Testis (tissue), 2 donors: ENCODE measurements at regions not wholly inside any gene's neighbourhood (a gene's known extent, or its start where the extent isn't known, plus 50 kb on each side); places are given as distances from the start of the nearest gene placed in this dataset.

ENCODE experiments used
- DNase-seq: peaks from one replicate; pipeline ENCODE4 v3.0.0-alpha.2; 2019
- H3K27ac ChIP-seq, 2 donors: fragments of 200-600 bp; sonication (generic); one replicate each; pipeline ENCODE4 v1.5.1; 2019
- H3K27me3 ChIP-seq: fragments of 200-600 bp; sonication (generic); one replicate; pipeline ENCODE4 v1.5.1; 2019
- H3K36me3 ChIP-seq: fragments of 200-600 bp; sonication (generic); one replicate; pipeline ENCODE4 v1.5.1; 2017; ENCODE audit warnings: low read depth; ENCODE audit errors: missing control alignments
- H3K4me1 ChIP-seq: fragments of 200-600 bp; sonication (generic); one replicate; pipeline ENCODE4 v1.5.1; 2019
- H3K4me3 ChIP-seq, 2 donors: fragments of 200-600 bp; sonication (generic); one replicate each; pipeline ENCODE4 v1.5.1; 2017 to 2019
- H3K9me3 ChIP-seq: fragments of 200-600 bp; sonication (generic); one replicate; pipeline ENCODE4 v1.5.1; 2017
- CTCF ChIP-seq, 3 experiments: fragments of 450-650 bp in 2 of 3; fragments of 200-600 bp in 1 of 3; sonication (generic) in 1 of 3; IDR thresholded peaks; one replicate each; pipeline ENCODE4 v1.5.1; 2016 to 2019; ENCODE audit warnings: antibody characterized with exemption in 3 of 3, mild to moderate bottlenecking in 2 of 3, moderate library complexity in 1 of 3
- POLR2A ChIP-seq: fragments of 450-650 bp; IDR thresholded peaks from one replicate; pipeline ENCODE4 v1.6.1; 2017; ENCODE audit warnings: antibody characterized with exemption, mild to moderate bottlenecking, moderate library complexity
- WGBS, 2 donors: methylation state at CpG; one replicate each; pipeline ENCODE4 v1.1.5; 2018; 5-methylcytosine and 5-hydroxymethylcytosine counted together
- intact Hi-C: fragments of 100-400 bp; cut with DNase I; formaldehyde crosslinking; loops from one replicate; pipeline ENCODE4 v1.15.1; 2023; ENCODE audit warnings: low total_unique reads

- no peak overlapping the region for H3K4me3 ChIP-seq
- H3K27me3 ChIP-seq, result no peaks in the 10 kb centered on the region
- intact Hi-C loops, result no loop called here
- no peaks in the 10 kb centered on the region for H3K4me1 ChIP-seq
- H3K9me3 ChIP-seq, result no peaks in the 10 kb centered on the region
- DNase-seq, result no peak
- WGBS, 2 donors, result 40 to 100% methylated on average over 1 of the region's 1 CpG
- H3K27ac ChIP-seq, result no peak overlapping the region
- no peak for TF ChIP-seq POLR2A
- TF ChIP-seq CTCF (IDR thresholded peaks at IDR 0.05), result no peak
- H3K36me3 ChIP-seq, result no peaks in the 10 kb centered on the region
Measured at GRCh38 chr3:84573962-84574361, 384.8 kb upstream of the CADM2 start.

GRCh38 chr3:84586427-84586826 lies 372.4 kb upstream of the CADM2 start:
- Histone ChIP-seq H3K27me3 (no peaks in the 10 kb centered on the region), H3K4me3 (no peak overlapping the region), H3K4me1 (no peaks in the 10 kb centered on the region), H3K9me3 (no peaks in the 10 kb centered on the region), H3K36me3 (no peaks in the 10 kb centered on the region), H3K27ac (no peak overlapping the region)
- no peak for DNase-seq
- 84 to 90% methylated on average over 2 of the region's 2 CpGs for WGBS, 2 donors
- intact Hi-C loops, result no loop called here
- TF ChIP-seq POLR2A (no peak), CTCF (IDR thresholded peaks at IDR 0.05) (no peak)

- no peaks in the 10 kb centered on the region for H3K27me3 ChIP-seq
- no peak overlapping the region for H3K27ac ChIP-seq
- TF ChIP-seq POLR2A (no peak), CTCF (IDR thresholded peaks at IDR 0.05) (no peak)
- no peak for DNase-seq
- intact Hi-C loops, result no loop called here
- H3K4me3 ChIP-seq, result no peak overlapping the region
- H3K9me3 ChIP-seq, result no peaks in the 10 kb centered on the region
- H3K4me1 ChIP-seq, result no peaks in the 10 kb centered on the region
- no peaks in the 10 kb centered on the region for H3K36me3 ChIP-seq
- 62 to 69% methylated on average over 7 of the region's 7 CpGs for WGBS, 2 donors
Measured at GRCh38 chr3:84600703-84601225, 358.0 kb upstream of the CADM2 start.

- WGBS, 2 donors, result 74 to 78% methylated on average over 2 of the region's 2 CpGs
Measured at GRCh38 chr3:84601303-84601702, 357.5 kb upstream of the CADM2 start.

More at GRCh38 chr3:84601303-84601702, 357.5 kb upstream of the CADM2 start:
- Histone ChIP-seq H3K9me3 (no peaks in the 10 kb centered on the region), H3K36me3 (no peaks in the 10 kb centered on the region), H3K4me1 (no peaks in the 10 kb centered on the region), H3K27me3 (no peaks in the 10 kb centered on the region), H3K27ac (no peak overlapping the region), H3K4me3 (no peak overlapping the region)
- TF ChIP-seq POLR2A (no peak), CTCF (IDR thresholded peaks at IDR 0.05) (no peak)
- intact Hi-C loops, result no loop called here
- DNase-seq, result no peak
